Skeletal muscle tissue (tissue), 3 donors: ENCODE measurements at regions not wholly inside any gene's neighbourhood (a gene's known extent, or its start where the extent isn't known, plus 50 kb on each side); places are given as distances from the start of the nearest gene placed in this dataset.

Experiments used
- H3K27ac ChIP-seq: one replicate; pipeline ENCODE4 v1.7.0; 2013; ENCODE audit warnings: mild to moderate bottlenecking, low read depth, low read length, inconsistent platforms
- H3K27me3 ChIP-seq, 3 donors: one replicate each; pipeline ENCODE4 v1.7.0; 2013; ENCODE audit warnings: low read length in 3 of 3; ENCODE audit not compliant: control insufficient read depth in 3 of 3, insufficient read depth in 3 of 3
- H3K36me3 ChIP-seq, 3 donors: one replicate each; pipeline ENCODE4 v1.7.0; 2013; ENCODE audit warnings: low read length in 3 of 3; ENCODE audit not compliant: control insufficient read depth in 3 of 3, insufficient read depth in 3 of 3
- H3K4me1 ChIP-seq, 3 donors: one replicate each; pipeline ENCODE4 v1.7.0; 2013; ENCODE audit warnings: low read length in 3 of 3, mild to moderate bottlenecking in 3 of 3; ENCODE audit not compliant: control insufficient read depth in 3 of 3, insufficient read depth in 3 of 3
- H3K4me3 ChIP-seq, 3 donors: one replicate each; pipeline ENCODE4 v1.7.0; 2013; ENCODE audit warnings: low read length in 3 of 3
- H3K9ac ChIP-seq, 3 donors: one replicate each; pipeline ENCODE4 v1.7.0; 2013; ENCODE audit warnings: low read length in 3 of 3, mild to moderate bottlenecking in 3 of 3, moderate library complexity in 2 of 3, low read depth in 1 of 3
- H3K9me3 ChIP-seq, 3 donors: one replicate each; pipeline ENCODE4 v1.7.0; 2013; ENCODE audit warnings: low read length in 3 of 3; ENCODE audit not compliant: control insufficient read depth in 3 of 3
- donor health status: Osteomylitis.

DNA sequence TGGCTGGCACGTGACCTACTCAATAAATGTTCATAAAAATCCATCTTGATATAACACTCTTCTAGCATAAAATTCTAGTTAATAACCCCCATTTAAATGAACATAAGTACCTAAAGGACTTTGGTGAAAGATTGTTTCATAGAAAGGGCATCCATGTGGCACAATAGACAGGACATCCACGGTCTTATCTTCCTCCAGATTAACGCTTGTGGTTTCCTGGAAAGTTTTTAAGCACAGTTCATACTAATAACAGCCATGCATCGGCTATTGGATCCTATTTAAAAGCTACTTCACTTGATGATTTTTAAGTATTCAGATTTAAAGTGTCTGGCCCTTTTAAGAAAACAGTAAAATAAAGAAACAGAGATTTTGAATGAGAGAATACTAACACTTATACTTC, 288.3 kb downstream of the AHR start:
- Histone ChIP-seq H3K4me1 (no peaks in the 10 kb centered on the region), H3K9me3 (no peaks in the 10 kb centered on the region), H3K4me3 (no peak overlapping the region), H3K27ac (no peak overlapping the region), H3K9ac (no peak overlapping the region), H3K36me3 (no peaks in the 10 kb centered on the region), H3K27me3 (no peaks in the 10 kb centered on the region)

DNA sequence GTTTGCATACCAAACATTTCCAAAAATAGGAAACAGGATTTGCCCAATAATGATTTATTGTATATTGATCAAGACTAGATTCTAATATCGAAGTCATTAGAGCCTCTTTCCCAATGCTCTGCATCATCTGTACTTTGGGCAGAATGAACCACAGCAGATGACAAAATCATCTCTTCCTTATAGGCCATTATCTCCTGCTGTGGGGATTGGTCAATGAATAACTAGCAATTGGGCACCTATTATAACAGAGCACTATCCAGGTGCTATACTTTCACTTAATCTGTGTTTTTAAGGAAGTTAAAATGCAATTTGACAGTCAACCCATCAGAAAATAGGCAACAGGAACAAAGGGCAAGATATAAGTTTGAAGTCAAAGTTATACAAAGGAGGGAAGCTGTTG, 290.3 kb downstream of the AHR start:
- Histone ChIP-seq H3K27ac (no peak overlapping the region), H3K9me3 (no peaks in the 10 kb centered on the region), H3K27me3 (no peaks in the 10 kb centered on the region), H3K36me3 (no peaks in the 10 kb centered on the region), H3K4me3 (no peak overlapping the region), H3K4me1 (no peaks in the 10 kb centered on the region), H3K9ac (no peak overlapping the region)

DNA sequence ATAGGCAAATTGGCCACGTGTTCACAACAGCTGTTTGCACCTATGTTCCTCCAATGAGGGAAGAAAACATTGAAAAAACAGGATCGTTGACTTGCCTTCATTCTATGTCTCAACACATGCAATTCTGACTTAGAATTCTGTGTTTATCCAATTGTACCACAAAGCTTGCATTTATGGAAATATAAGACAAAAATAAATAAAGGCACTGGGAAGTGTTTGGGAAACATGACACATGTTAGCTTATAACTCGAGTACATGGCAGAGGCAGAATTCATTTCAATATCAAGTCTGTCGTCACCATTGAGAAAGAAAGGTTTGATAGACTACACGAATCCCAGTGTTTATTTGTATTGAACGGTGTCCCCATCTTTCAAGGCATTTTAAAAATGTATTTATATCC, 291.2 kb downstream of the AHR start:
- H3K4me1 ChIP-seq, result no peaks in the 10 kb centered on the region
- H3K4me3 ChIP-seq, result no peak overlapping the region
- no peak overlapping the region for H3K27ac ChIP-seq
- no peaks in the 10 kb centered on the region for H3K9me3 ChIP-seq
- no peak overlapping the region for H3K9ac ChIP-seq
- H3K27me3 ChIP-seq, result no peaks in the 10 kb centered on the region
- H3K36me3 ChIP-seq, result no peaks in the 10 kb centered on the region

DNA sequence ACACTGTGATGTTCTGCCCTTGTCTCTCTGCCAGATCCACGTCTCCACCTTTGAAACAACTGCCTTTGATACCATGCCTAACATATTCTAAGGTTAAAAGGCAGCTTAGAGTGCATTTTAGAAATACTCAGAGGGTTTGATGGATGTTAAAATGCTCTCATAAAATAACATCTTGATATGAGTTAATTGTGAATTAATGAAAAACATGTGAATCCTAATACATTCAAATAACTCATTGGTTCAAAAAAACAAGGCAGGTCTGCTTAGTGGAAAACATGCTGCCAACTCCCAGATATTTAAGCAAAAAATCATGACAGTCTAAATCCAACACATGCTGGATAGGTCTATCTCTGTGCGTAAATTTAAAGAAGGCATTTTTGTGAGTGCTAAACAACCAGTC, 291.8 kb downstream of the AHR start:
- Histone ChIP-seq H3K4me1 (no peaks in the 10 kb centered on the region), H3K4me3 (no peak overlapping the region), H3K9ac (no peak overlapping the region), H3K9me3 (no peaks in the 10 kb centered on the region), H3K36me3 (no peaks in the 10 kb centered on the region), H3K27ac (no peak overlapping the region), H3K27me3 (no peaks in the 10 kb centered on the region)

DNA sequence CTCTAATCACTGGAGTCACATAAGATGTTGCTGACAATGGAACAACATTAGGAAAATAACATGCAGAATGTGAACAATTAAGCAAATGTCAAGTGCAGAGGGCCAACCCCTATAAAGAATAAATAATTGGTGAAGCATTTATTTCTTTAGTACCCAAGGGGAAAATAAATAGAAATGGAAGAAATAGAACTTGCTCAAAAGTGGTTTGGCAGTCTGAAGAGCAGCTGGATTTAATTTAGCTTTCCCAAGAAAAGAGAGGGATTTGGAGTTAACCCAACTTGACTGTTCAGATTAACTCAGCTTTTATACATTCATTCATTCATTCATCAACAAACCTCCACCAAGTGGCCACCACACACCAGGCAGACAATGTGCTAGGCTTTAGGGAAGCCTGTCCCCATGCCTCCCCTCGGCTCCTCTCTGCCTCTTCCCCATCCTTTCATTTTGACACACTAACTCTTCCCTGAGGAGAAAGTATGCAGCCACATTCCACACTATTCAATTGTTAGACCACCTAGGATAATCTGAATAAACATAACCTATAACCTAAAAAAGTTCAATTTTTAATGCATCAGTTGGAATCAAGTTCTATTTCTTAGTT, 295.5 kb downstream of the AHR start:
- Histone ChIP-seq H3K9ac (no peak overlapping the region), H3K36me3 (no peaks in the 10 kb centered on the region), H3K27ac (no peak overlapping the region), H3K4me1 (no peaks in the 10 kb centered on the region), H3K4me3 (no peak overlapping the region), H3K9me3 (no peaks in the 10 kb centered on the region), H3K27me3 (no peaks in the 10 kb centered on the region)

DNA sequence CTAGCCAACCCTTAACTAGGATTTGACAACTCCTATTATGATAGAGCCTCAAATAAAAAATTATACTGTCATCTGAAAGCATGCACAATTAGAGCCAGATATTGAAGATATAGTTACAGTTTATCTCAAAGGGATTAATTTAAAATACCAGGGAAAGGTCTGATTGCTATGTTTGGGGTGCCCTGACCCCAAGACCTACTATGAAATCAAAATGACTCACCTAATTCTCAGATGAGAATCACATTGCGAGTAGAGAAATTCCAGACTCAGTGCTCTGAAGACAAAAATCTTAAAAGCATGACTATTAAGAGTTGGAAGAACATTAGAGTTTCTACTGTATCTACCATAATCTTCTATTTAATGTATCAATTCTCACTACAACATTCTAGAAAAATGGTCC, 297.1 kb downstream of the AHR start:
- Histone ChIP-seq H3K27ac (no peak overlapping the region), H3K4me1 (no peaks in the 10 kb centered on the region), H3K9me3 (no peaks in the 10 kb centered on the region), H3K27me3 (no peaks in the 10 kb centered on the region), H3K36me3 (no peaks in the 10 kb centered on the region), H3K4me3 (no peak overlapping the region), H3K9ac (no peak overlapping the region)

DNA sequence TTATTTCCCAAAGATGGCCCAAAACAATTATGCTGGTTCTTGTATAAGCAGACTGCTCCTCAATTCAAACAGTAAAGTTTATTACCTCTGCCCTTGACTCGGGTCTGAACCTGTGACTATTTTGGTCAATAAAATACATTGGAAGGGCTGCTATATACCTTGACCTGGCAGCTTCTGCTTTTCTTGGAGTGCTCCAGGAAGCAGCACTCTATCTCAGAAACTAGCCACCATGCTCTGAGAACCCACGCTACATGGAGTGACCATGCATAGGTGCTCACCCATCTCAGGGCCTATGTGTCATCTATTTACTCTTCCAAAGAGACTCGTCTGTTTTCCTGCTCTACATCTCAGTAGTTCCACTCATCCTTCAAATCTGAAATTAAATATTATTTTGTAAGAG, 299.9 kb downstream of the AHR start:
- H3K9me3 ChIP-seq, result no peaks in the 10 kb centered on the region
- H3K9ac ChIP-seq, result no peak overlapping the region
- no peaks in the 10 kb centered on the region for H3K4me1 ChIP-seq
- H3K27me3 ChIP-seq, result no peaks in the 10 kb centered on the region
- H3K27ac ChIP-seq, result no peak overlapping the region
- H3K36me3 ChIP-seq, result no peaks in the 10 kb centered on the region
- H3K4me3 ChIP-seq, result no peak overlapping the region

DNA sequence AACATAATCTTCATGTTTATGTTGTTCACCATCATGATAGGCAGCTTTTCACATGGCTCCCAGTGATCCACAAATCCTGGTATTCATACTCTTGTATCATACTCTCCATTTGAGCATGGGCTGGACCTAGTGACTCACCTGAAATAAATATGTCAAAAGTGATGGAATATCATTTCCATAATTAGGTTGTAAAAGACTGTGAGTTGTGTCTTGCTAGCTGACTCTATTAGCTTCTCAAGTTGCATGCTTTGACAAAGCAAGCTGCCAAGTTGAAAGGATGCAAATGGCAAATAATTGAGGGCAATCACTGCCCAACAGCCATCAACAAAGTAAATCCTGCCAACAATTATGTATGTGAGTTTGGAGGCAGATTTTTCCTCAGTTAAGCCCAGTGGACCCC, 300.4 kb downstream of the AHR start:
- no peaks in the 10 kb centered on the region for H3K9me3 ChIP-seq
- no peak overlapping the region for H3K27ac ChIP-seq
- H3K36me3 ChIP-seq, result no peaks in the 10 kb centered on the region
- H3K4me3 ChIP-seq, result no peak overlapping the region
- no peaks in the 10 kb centered on the region for H3K4me1 ChIP-seq
- H3K9ac ChIP-seq, result no peak overlapping the region
- no peaks in the 10 kb centered on the region for H3K27me3 ChIP-seq

DNA sequence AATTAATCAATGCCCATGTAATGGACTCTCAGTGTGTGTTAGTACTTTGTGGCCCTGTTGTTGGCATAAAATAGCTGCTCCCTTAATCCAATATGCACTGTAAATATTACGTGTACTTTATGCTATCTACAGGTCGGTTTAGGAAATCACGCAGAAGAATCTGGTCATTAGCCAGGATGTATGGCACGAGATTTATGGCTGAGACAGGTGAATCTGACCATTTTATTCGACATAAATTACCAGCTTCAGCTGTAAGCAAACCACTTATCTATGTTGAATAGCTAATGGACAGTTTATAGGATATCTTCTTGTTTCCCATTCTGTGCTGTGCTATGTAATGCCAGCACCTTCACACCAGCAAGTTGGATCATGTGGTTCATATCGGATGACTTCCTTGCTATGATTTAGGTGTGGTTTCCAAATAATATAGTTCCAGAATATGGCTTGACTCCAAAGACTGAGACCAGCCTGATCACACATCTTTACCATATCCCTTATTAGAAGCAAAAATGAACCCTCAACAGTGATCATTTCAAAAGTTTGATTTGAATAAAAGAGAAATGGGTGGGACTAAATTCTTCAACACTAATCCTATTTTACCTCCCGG, 301.4 kb downstream of the AHR start:
- Histone ChIP-seq H3K27ac (no peak overlapping the region), H3K9ac (no peak overlapping the region), H3K27me3 (no peaks in the 10 kb centered on the region), H3K4me1 (no peaks in the 10 kb centered on the region), H3K4me3 (no peak overlapping the region), H3K36me3 (no peaks in the 10 kb centered on the region), H3K9me3 (no peaks in the 10 kb centered on the region)

DNA sequence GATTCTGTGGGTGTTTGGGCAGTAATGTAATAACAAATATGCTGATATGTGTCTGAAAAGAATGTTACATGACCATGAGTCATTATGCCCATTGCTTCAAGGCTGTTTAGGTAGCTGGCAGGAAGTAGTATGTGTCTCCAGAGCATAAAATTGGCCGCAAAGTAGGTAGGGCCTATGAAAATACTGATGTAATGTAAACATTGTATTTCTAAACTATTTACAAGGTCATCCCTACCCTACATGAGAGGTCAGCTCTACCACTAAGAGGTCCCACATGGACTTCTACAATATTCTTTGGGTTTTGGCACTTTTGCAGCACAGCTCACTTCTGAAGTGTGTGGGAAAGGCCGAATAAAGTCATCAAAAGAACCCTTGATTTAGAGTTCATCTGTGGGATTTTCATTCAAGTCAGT, 301.9 kb downstream of the AHR start:
- Histone ChIP-seq H3K9ac (no peak overlapping the region), H3K4me1 (no peaks in the 10 kb centered on the region), H3K9me3 (no peaks in the 10 kb centered on the region), H3K4me3 (no peak overlapping the region), H3K27me3 (no peaks in the 10 kb centered on the region), H3K36me3 (no peaks in the 10 kb centered on the region), H3K27ac (no peak overlapping the region)
